GM23248 (cell line): ENCODE measurements at regions not wholly inside any gene's neighbourhood (a gene's known extent, or its start where the extent isn't known, plus 50 kb on each side); places are given as distances from the start of the nearest gene placed in this dataset.

Experiments used
- EZH2 ChIP-seq: fragments of 200-600 bp; sonication (generic); IDR thresholded peaks from 2 replicates; pipeline ENCODE4 v1.6.1; 2018; ENCODE audit warnings: antibody characterized with exemption, mild to moderate bottlenecking; ENCODE audit not compliant: insufficient read depth, poor library complexity, severe bottlenecking
- EZH2phosphoT487 ChIP-seq: fragments of 200-600 bp; sonication (generic); IDR thresholded peaks from 2 replicates; pipeline ENCODE4 v1.6.1; 2018; ENCODE audit warnings: antibody characterized with exemption, moderate library complexity, mild to moderate bottlenecking, low read depth; ENCODE audit not compliant: insufficient read depth

DNA sequence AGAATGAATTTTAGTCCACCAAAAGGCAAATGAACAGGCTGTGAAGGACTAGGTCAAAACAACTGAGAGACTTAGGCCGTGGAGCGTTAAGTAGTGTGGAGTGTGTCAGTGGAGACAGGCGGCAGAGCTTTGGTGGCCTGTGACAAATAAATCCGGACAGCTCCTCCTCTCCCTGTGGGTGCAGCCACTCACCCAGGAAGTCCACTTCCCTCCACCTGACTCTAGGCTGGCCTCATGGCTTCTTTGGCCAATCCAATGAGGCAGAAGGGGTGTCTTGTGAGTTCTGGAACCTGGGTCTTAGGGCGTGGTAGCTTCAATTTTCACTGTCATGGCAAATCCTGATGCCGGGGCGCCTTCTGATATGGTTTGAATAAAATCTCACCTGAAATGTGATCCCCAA is 180.9 kb upstream of the C14orf180 start:
- TF ChIP-seq EZH2, result no peak
- TF ChIP-seq EZH2phosphoT487, result no peak
